ENCODE measurements at regions not wholly inside any gene's neighbourhood (a gene's known extent, or its start where the extent isn't known, plus 50 kb on each side); places are given as distances from the start of the nearest gene placed in this dataset.
A peak's percentile ranks its signal among the peaks of the same experiment; 100 is the strongest.

DNA sequence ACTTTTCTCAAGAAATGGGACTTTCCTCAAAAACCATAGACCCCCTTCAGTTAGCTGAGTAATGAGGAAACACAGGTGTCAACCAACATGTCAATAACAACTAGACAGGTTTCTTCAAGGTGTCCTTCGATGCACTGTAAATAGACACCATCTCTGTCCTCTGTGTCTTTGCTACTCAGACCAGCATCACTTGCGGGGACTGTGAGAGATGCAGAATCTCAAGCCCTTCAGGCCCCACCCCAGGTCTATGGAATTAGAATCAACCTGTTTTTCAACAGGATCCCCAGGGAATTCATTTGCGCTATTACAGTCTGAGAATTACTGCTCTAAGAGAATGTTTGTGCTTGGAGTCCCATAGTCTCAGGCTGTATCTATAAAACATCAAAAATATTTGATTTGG is 469.9 kb downstream of the COG6 start:
- DNase-seq (ENCODE audit: low read depth) = no peak
- H3K4me3 ChIP-seq (ENCODE audit: low read length) = no peak overlapping the region
- no peak for TF ChIP-seq CTCF (conservative IDR thresholded peaks at IDR 0.05; ENCODE audit: low read length)

GRCh38 chr13:40126306-40127085 is 471.0 kb downstream of the COG6 start:
- DNase-seq (ENCODE audit: low read depth) = no peak
- H3K4me3 ChIP-seq (ENCODE audit: low read length) = no peak overlapping the region
- no peak for TF ChIP-seq CTCF (conservative IDR thresholded peaks at IDR 0.05; ENCODE audit: low read length)

- no peak overlapping the region for H3K4me3 ChIP-seq (ENCODE audit: low read length)
- no peak for TF ChIP-seq CTCF (conservative IDR thresholded peaks at IDR 0.05; ENCODE audit: low read length)
- DNase-seq (ENCODE audit: low read depth) = no peak
Observed at GRCh38 chr13:40127476-40127875, 472.0 kb downstream of the COG6 start.

DNA sequence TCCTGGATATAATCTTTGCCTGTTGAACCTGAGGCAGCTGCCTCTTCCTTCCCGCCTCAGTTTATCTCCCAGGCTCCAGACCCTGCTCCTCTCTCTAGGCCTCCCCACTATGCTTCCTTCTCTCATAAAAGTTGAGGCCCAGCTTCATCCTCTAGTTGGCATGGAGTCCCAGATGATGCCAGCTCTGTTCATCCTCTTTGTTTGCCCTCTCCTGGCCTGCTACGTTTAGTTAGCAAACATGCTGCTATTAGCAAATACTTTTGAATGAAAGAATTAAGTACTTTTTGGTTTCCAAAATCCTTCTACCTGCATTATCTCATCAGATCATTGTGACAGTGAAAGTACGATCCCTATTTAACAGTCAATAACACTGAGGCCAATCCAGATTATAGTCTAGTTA is 472.5 kb downstream of the COG6 start:
- TF ChIP-seq CTCF (conservative IDR thresholded peaks at IDR 0.05; ENCODE audit: low read length) = no peak
- no peak overlapping the region for H3K4me3 ChIP-seq (ENCODE audit: low read length)
- DNase-seq (ENCODE audit: low read depth) = no peak

DNA sequence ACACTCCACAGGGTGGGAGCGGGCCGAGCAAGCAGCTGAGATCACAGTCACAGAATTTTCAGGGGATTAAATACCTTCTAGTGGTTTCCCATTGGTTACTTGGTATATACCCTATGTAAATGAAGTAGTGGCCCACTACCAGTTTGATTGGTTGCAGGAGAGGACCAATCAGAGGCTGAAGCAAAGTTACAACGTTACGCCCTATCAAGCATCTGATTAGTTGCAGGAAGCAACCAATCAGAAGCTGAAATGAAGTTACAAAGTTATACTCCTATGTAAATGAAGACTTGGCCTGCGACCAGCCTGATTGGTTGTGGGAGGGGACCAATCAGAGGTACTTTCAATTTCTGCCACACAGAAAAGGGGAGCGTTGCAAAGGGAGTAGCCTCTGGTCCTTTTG is 474.0 kb downstream of the COG6 start:
- no peak for TF ChIP-seq CTCF (conservative IDR thresholded peaks at IDR 0.05; ENCODE audit: low read length)
- no peak overlapping the region for H3K4me3 ChIP-seq (ENCODE audit: low read length)
- no peak for DNase-seq (ENCODE audit: low read depth)

DNA sequence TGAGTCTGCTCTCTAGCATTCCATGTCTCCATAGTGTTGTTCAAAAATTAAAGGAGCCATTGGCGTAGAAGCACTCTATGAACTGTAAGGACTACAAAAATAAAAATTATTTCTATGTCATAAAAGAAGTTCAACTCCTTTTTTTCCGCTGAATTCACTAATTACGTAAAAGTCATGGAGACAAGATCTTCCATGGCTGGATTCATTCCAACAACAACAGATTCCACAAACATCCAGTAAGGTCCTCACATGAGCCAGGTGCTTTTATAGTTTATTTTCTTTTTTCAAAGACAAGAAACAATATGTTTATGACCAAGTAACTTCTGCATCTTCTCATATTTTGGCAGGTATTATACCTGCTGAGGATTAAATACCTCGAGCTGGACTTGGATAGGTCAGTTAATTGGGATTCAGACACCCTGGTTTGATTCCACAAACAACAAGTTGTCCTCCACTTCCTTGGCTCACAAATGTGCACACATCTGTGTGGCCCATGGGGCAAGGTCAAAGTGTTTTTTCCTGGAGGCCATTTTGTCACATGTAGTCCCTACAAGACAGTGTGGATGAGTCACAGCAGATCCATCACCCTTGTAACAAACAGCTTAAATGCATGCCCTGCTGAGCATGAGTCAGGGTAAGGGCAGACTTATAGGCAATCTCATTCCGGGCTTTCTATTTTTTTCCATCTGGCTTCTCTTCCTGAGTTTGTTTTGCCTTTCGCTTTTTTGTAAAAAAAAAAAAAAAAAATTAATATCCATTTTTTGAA is 475.6 kb downstream of the COG6 start:
- peak; percentile 9 for DNase-seq (ENCODE audit: low read depth)
- no peak for TF ChIP-seq CTCF (conservative IDR thresholded peaks at IDR 0.05; ENCODE audit: low read length)

GRCh38 chr13:40132249-40132648 is 476.8 kb downstream of the COG6 start:
- TF ChIP-seq CTCF (conservative IDR thresholded peaks at IDR 0.05; ENCODE audit: low read length) = no peak
- H3K4me3 ChIP-seq (ENCODE audit: low read length) = no peak overlapping the region
- DNase-seq (ENCODE audit: low read depth) = no peak

More for the DNA sequence above, 475.6 kb downstream of the COG6 start:
- H3K4me3 ChIP-seq (ENCODE audit: low read length) = no peak overlapping the region

Measured in AG10803 (cell line).